ENCODE measurements at regions not wholly inside any gene's neighbourhood (a gene's known extent, or its start where the extent isn't known, plus 50 kb on each side); places are given as distances from the start of the nearest gene placed in this dataset.

- H3K4me3 ChIP-seq (ENCODE audit: insufficient read depth, low read length), result no peak overlapping the region
- H3K79me2 ChIP-seq (ENCODE audit: insufficient read depth, low read length), result no peaks in the 10 kb centered on the region
- H3K36me3 ChIP-seq (ENCODE audit: insufficient read depth, low read length), result no peaks in the 10 kb centered on the region
- no peak overlapping the region for H3K4me2 ChIP-seq (ENCODE audit: insufficient read depth, low read length)
- no peaks in the 10 kb centered on the region for H3K4me1 ChIP-seq (ENCODE audit: insufficient read depth, low read length)
- no peak for TF ChIP-seq CTCF (IDR thresholded peaks at IDR 0.05; ENCODE audit: extremely low read depth, low read depth, low read length)
- H3K9me3 ChIP-seq (ENCODE audit: low read depth, low read length), result no peaks in the 10 kb centered on the region
- no peak overlapping the region for H2AFZ ChIP-seq (ENCODE audit: low read length)
- no peak for DNase-seq (ENCODE audit: insufficient read length, low spot score, missing footprints)
- H4K20me1 ChIP-seq (ENCODE audit: insufficient read depth, low read length), result no peaks in the 10 kb centered on the region
- no peak overlapping the region for H3K27ac ChIP-seq (ENCODE audit: low read depth, low read length)
- H3K27me3 ChIP-seq (ENCODE audit: insufficient read depth, low read length), result no peaks in the 10 kb centered on the region
These were observed 369.4 kb downstream of the SOX2 start for GRCh38 chr3:182081096-182081495.

GRCh38 chr3:182083112-182083511 lies 371.4 kb downstream of the SOX2 start:
- no peak for DNase-seq (ENCODE audit: insufficient read length, low spot score, missing footprints)

GRCh38 chr3:182092662-182093262 lies 381.0 kb downstream of the SOX2 start:
- Histone ChIP-seq H3K4me1 (ENCODE audit: insufficient read depth, low read length) (no peaks in the 10 kb centered on the region), H3K79me2 (ENCODE audit: insufficient read depth, low read length) (no peaks in the 10 kb centered on the region), H3K36me3 (ENCODE audit: insufficient read depth, low read length) (no peaks in the 10 kb centered on the region), H4K20me1 (ENCODE audit: insufficient read depth, low read length) (no peaks in the 10 kb centered on the region), H3K4me2 (ENCODE audit: insufficient read depth, low read length) (no peak overlapping the region), H3K4me3 (ENCODE audit: insufficient read depth, low read length) (no peak overlapping the region), H3K9me3 (ENCODE audit: low read depth, low read length) (no peaks in the 10 kb centered on the region), H3K27me3 (ENCODE audit: insufficient read depth, low read length) (no peaks in the 10 kb centered on the region), H2AFZ (ENCODE audit: low read length) (no peak overlapping the region), H3K27ac (ENCODE audit: low read depth, low read length) (no peak overlapping the region)
- no peak for TF ChIP-seq CTCF (IDR thresholded peaks at IDR 0.05; ENCODE audit: extremely low read depth, low read depth, low read length)
- no peak for DNase-seq (ENCODE audit: insufficient read length, low spot score, missing footprints)

More at GRCh38 chr3:182083112-182083511, 371.4 kb downstream of the SOX2 start:
- Histone ChIP-seq H3K4me2 (ENCODE audit: insufficient read depth, low read length) (no peak overlapping the region), H3K36me3 (ENCODE audit: insufficient read depth, low read length) (no peaks in the 10 kb centered on the region), H3K9me3 (ENCODE audit: low read depth, low read length) (no peaks in the 10 kb centered on the region), H4K20me1 (ENCODE audit: insufficient read depth, low read length) (no peaks in the 10 kb centered on the region), H3K27ac (ENCODE audit: low read depth, low read length) (no peak overlapping the region), H3K4me3 (ENCODE audit: insufficient read depth, low read length) (no peak overlapping the region), H3K79me2 (ENCODE audit: insufficient read depth, low read length) (no peaks in the 10 kb centered on the region), H3K27me3 (ENCODE audit: insufficient read depth, low read length) (no peaks in the 10 kb centered on the region), H3K4me1 (ENCODE audit: insufficient read depth, low read length) (no peaks in the 10 kb centered on the region), H2AFZ (ENCODE audit: low read length) (no peak overlapping the region)
- no peak for TF ChIP-seq CTCF (IDR thresholded peaks at IDR 0.05; ENCODE audit: extremely low read depth, low read depth, low read length)

- H3K36me3 ChIP-seq (ENCODE audit: insufficient read depth, low read length), result no peaks in the 10 kb centered on the region
- H3K79me2 ChIP-seq (ENCODE audit: insufficient read depth, low read length), result no peaks in the 10 kb centered on the region
- no peaks in the 10 kb centered on the region for H3K4me1 ChIP-seq (ENCODE audit: insufficient read depth, low read length)
- H3K27me3 ChIP-seq (ENCODE audit: insufficient read depth, low read length), result no peaks in the 10 kb centered on the region
- no peak for DNase-seq (ENCODE audit: insufficient read length, low spot score, missing footprints)
- H3K9me3 ChIP-seq (ENCODE audit: low read depth, low read length), result no peaks in the 10 kb centered on the region
- no peak overlapping the region for H3K4me3 ChIP-seq (ENCODE audit: insufficient read depth, low read length)
- H2AFZ ChIP-seq (ENCODE audit: low read length), result no peak overlapping the region
- H3K27ac ChIP-seq (ENCODE audit: low read depth, low read length), result no peak overlapping the region
- no peak overlapping the region for H3K4me2 ChIP-seq (ENCODE audit: insufficient read depth, low read length)
- no peak for TF ChIP-seq CTCF (IDR thresholded peaks at IDR 0.05; ENCODE audit: extremely low read depth, low read depth, low read length)
- H4K20me1 ChIP-seq (ENCODE audit: insufficient read depth, low read length), result no peaks in the 10 kb centered on the region
These were observed 382.6 kb downstream of the SOX2 start for GRCh38 chr3:182094321-182094720.
